SK-N-SH treated with all-trans-retinoic acid at 6 μM for 48 hours (cell line): ENCODE measurements at regions not wholly inside any gene's neighbourhood (a gene's known extent, or its start where the extent isn't known, plus 50 kb on each side); places are given as distances from the start of the nearest gene placed in this dataset.
"Not testable (repeated sequence)": the region's sequence is repeated elsewhere in the genome, so short reads cannot be mapped to it uniquely, and the experiment has no call there.

Experiments used
- ATAC-seq: fragments of 200-7000 bp; cut with Tn5 transposase; 3 replicates; pipeline ENCODE4 v1.9.1; 2020; ENCODE audit warnings: mild to moderate bottlenecking, moderate library complexity
- ARNTL ChIP-seq: fragments of 450-650 bp; formaldehyde crosslinking; IDR thresholded peaks from 2 replicates; pipeline ENCODE4 v1.5.0; 2020; ENCODE audit warnings: low read depth, mild to moderate bottlenecking, moderate library complexity, borderline replicate concordance
- BACH2 ChIP-seq: fragments of 250-450 bp; sonication (Bioruptor Pico); IDR thresholded peaks from 2 replicates; pipeline ENCODE4 v1.9.0; 2021; ENCODE audit warnings: mild to moderate bottlenecking, borderline replicate concordance
- CSDC2 ChIP-seq: fragments of 250-450 bp; sonication (Bioruptor Pico); IDR thresholded peaks from 2 replicates; pipeline ENCODE4 v1.5.0; 2020; ENCODE audit warnings: mild to moderate bottlenecking, moderate library complexity
- ESRRG ChIP-seq: fragments of 250-450 bp; sonication (Bioruptor Pico); IDR thresholded peaks from 2 replicates; pipeline ENCODE4 v1.6.1; 2021; ENCODE audit warnings: mild to moderate bottlenecking
- GLIS3 ChIP-seq: fragments of 250-450 bp; sonication (Bioruptor Pico); IDR thresholded peaks from 2 replicates; pipeline ENCODE4 v1.5.0; 2020; ENCODE audit warnings: mild to moderate bottlenecking, moderate library complexity
- ISL1 ChIP-seq: fragments of 250-450 bp; sonication (Bioruptor Pico); IDR thresholded peaks from 2 replicates; pipeline ENCODE4 v2.1.2; 2022; ENCODE audit warnings: mild to moderate bottlenecking, moderate library complexity
- OSR1 ChIP-seq: fragments of 250-450 bp; sonication (Bioruptor Pico); IDR thresholded peaks from 2 replicates; pipeline ENCODE4 v1.8.0; 2022; ENCODE audit warnings: moderate library complexity, mild to moderate bottlenecking, inconsistent platforms
- PPARA ChIP-seq: fragments of 250-450 bp; sonication (Bioruptor Pico); IDR thresholded peaks from 2 replicates; pipeline ENCODE4 v1.5.0; 2020; ENCODE audit warnings: mild to moderate bottlenecking, borderline replicate concordance
- RARB ChIP-seq: fragments of 250-450 bp; sonication (Bioruptor Pico); IDR thresholded peaks from 2 replicates; pipeline ENCODE4 v1.8.0; 2021; ENCODE audit warnings: mild to moderate bottlenecking, moderate library complexity
- SNAI2 ChIP-seq: fragments of 250-450 bp; sonication (Bioruptor Pico); IDR thresholded peaks from 2 replicates; pipeline ENCODE4 v1.5.0; 2020; ENCODE audit warnings: mild to moderate bottlenecking, moderate library complexity
- TCF4 ChIP-seq: fragments of 250-450 bp; sonication (Bioruptor Pico); IDR thresholded peaks from 2 replicates; pipeline ENCODE4 v1.8.0; 2021; ENCODE audit warnings: mild to moderate bottlenecking, moderate library complexity, borderline replicate concordance
- TOX ChIP-seq: fragments of 250-450 bp; sonication (Bioruptor Pico); IDR thresholded peaks from 2 replicates; pipeline ENCODE4 v1.8.0; 2021; ENCODE audit warnings: mild to moderate bottlenecking, moderate library complexity, borderline replicate concordance
- ZFP3 ChIP-seq: fragments of 250-450 bp; sonication (Bioruptor Pico); IDR thresholded peaks from 2 replicates; pipeline ENCODE4 v1.5.0; 2020; ENCODE audit warnings: mild to moderate bottlenecking, moderate library complexity
- ZFP30 ChIP-seq: fragments of 450-650 bp; formaldehyde crosslinking; IDR thresholded peaks from 2 replicates; pipeline ENCODE4 v1.5.0; 2022; ENCODE audit warnings: mild to moderate bottlenecking, moderate library complexity
- ZNF565 ChIP-seq: fragments of 450-650 bp; formaldehyde crosslinking; conservative IDR thresholded peaks from 2 replicates; pipeline ENCODE4 v1.5.0; 2020; ENCODE audit warnings: low read depth, mild to moderate bottlenecking, moderate library complexity
- ZNF8 ChIP-seq: fragments of 450-650 bp; formaldehyde crosslinking; IDR thresholded peaks from 2 replicates; pipeline ENCODE4 v1.5.0; 2020; ENCODE audit warnings: mild to moderate bottlenecking, moderate library complexity
- TF ChIP-seq, protein P1 (sequence below): fragments of 250-450 bp; sonication (Bioruptor Pico); IDR thresholded peaks from 2 replicates; pipeline ENCODE4 v1.8.0; 2021; ENCODE audit warnings: low read depth, mild to moderate bottlenecking, moderate library complexity, borderline replicate concordance
- TF ChIP-seq, protein P2 (sequence below): fragments of 250-450 bp; sonication (Bioruptor Pico); IDR thresholded peaks from 2 replicates; pipeline ENCODE4 v1.5.0; 2020; ENCODE audit warnings: mild to moderate bottlenecking, moderate library complexity
- TF ChIP-seq, protein P3 (sequence below): fragments of 250-450 bp; sonication (Bioruptor Pico); IDR thresholded peaks from 2 replicates; pipeline ENCODE4 v1.5.1; 2020; ENCODE audit warnings: low read depth, mild to moderate bottlenecking, moderate library complexity
- TF ChIP-seq, protein P4 (sequence below): fragments of 250-450 bp; sonication (Bioruptor Pico); IDR thresholded peaks from 2 replicates; pipeline ENCODE4 v1.8.0; 2020; ENCODE audit warnings: mild to moderate bottlenecking, moderate library complexity, borderline replicate concordance

DNA sequence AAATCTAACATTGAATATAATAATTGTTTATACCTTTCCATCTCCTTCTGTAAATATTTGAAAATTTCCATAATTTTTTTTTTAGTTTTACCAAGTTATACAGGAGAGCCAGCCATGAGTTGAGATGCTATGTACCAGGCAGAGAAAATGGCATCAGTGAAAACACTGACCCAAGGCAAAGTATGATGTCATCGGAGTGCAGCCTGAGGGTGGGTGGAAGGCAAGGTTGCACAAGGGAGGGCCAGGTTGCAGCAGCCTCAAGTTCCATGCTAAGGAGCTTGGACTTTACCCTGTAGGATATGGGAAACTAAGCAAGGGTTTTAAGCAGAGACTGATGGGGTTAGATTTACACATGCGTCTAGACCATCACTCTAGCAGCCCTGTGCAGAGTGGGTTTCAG lies 441.1 kb downstream of the BCAT1 start:
- no peak for TF ChIP-seq GLIS3 (CRISPR knock-in tag)
- no peak for TF ChIP-seq ESRRG (CRISPR knock-in tag)
- no peak for TF ChIP-seq TOX
- TF ChIP-seq TCF4 (CRISPR knock-in tag): no peak
- no peak for TF ChIP-seq ZFP30 (CRISPR knock-in tag)
- TF ChIP-seq, protein P1, sequence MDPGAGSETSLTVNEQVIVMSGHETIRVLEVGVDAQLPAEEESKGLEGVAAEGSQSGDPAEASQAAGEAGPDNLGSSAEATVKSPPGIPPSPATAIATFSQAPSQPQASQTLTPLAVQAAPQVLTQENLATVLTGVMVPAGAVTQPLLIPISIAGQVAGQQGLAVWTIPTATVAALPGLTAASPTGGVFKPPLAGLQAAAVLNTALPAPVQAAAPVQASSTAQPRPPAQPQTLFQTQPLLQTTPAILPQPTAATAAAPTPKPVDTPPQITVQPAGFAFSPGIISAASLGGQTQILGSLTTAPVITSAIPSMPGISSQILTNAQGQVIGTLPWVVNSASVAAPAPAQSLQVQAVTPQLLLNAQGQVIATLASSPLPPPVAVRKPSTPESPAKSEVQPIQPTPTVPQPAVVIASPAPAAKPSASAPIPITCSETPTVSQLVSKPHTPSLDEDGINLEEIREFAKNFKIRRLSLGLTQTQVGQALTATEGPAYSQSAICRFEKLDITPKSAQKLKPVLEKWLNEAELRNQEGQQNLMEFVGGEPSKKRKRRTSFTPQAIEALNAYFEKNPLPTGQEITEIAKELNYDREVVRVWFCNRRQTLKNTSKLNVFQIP (CRISPR knock-in tag): no peak
- no peak for TF ChIP-seq ZFP3 (CRISPR knock-in tag)
- TF ChIP-seq, protein P2, sequence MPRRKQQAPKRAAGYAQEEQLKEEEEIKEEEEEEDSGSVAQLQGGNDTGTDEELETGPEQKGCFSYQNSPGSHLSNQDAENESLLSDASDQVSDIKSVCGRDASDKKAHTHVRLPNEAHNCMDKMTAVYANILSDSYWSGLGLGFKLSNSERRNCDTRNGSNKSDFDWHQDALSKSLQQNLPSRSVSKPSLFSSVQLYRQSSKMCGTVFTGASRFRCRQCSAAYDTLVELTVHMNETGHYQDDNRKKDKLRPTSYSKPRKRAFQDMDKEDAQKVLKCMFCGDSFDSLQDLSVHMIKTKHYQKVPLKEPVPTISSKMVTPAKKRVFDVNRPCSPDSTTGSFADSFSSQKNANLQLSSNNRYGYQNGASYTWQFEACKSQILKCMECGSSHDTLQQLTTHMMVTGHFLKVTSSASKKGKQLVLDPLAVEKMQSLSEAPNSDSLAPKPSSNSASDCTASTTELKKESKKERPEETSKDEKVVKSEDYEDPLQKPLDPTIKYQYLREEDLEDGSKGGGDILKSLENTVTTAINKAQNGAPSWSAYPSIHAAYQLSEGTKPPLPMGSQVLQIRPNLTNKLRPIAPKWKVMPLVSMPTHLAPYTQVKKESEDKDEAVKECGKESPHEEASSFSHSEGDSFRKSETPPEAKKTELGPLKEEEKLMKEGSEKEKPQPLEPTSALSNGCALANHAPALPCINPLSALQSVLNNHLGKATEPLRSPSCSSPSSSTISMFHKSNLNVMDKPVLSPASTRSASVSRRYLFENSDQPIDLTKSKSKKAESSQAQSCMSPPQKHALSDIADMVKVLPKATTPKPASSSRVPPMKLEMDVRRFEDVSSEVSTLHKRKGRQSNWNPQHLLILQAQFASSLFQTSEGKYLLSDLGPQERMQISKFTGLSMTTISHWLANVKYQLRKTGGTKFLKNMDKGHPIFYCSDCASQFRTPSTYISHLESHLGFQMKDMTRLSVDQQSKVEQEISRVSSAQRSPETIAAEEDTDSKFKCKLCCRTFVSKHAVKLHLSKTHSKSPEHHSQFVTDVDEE (CRISPR knock-in tag): no peak
- no peak for TF ChIP-seq SNAI2 (CRISPR knock-in tag)
- no peak for TF ChIP-seq OSR1 (CRISPR knock-in tag)
- no peak for TF ChIP-seq ZNF8 (CRISPR knock-in tag)
- TF ChIP-seq ISL1: no peak
- no peak for TF ChIP-seq PPARA
- TF ChIP-seq, protein P3, sequence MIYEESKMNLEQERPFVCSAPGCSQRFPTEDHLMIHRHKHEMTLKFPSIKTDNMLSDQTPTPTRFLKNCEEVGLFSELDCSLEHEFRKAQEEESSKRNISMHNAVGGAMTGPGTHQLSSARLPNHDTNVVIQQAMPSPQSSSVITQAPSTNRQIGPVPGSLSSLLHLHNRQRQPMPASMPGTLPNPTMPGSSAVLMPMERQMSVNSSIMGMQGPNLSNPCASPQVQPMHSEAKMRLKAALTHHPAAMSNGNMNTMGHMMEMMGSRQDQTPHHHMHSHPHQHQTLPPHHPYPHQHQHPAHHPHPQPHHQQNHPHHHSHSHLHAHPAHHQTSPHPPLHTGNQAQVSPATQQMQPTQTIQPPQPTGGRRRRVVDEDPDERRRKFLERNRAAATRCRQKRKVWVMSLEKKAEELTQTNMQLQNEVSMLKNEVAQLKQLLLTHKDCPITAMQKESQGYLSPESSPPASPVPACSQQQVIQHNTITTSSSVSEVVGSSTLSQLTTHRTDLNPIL (CRISPR knock-in tag): no peak
- TF ChIP-seq BACH2: no peak
- no peak for TF ChIP-seq CSDC2
- TF ChIP-seq ARNTL: no peak
- no peak for TF ChIP-seq RARB (CRISPR knock-in tag)
- TF ChIP-seq, all 23 proteins: peak for 0
- ATAC-seq: no peak

DNA sequence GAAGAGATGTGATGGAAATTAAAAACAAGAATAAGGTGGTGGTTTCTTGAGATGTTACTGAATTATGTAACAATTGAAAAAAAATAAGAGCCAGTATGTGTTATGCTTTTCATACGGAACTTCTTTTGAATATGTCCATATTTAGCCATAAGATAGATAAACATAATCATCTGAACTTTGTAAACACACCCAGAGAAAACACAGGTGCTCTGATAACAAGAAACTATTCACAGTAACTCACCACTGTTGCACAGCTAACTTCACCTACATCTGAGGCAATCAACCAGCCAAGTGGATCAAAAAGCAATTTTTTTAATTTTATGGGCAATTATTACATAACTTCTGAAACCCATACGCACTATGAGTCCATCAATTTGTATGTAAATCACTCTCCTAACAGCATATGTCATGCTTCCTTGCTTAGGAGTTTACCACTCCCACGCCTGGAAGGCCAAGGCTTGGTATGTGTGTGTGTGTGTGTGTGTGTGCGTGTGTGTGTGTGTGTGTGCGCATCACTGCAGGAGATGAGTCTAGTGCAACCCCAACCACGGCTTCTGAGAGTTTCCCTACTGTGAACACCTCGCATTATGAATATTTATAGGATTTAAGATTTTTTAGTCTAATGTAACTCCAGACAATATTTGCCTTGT lies 443.4 kb downstream of the BCAT1 start:
- TF ChIP-seq BACH2: no peak
- no peak for TF ChIP-seq ESRRG (CRISPR knock-in tag)
- no peak for TF ChIP-seq GLIS3 (CRISPR knock-in tag)
- no peak for TF ChIP-seq OSR1 (CRISPR knock-in tag)
- TF ChIP-seq ARNTL: no peak
- no peak for TF ChIP-seq ZNF565 (CRISPR knock-in tag)
- no peak for TF ChIP-seq CSDC2
- TF ChIP-seq ZNF8 (CRISPR knock-in tag): no peak
- TF ChIP-seq TCF4 (CRISPR knock-in tag): no peak
- TF ChIP-seq TOX: no peak
- TF ChIP-seq SNAI2 (CRISPR knock-in tag): no peak
- TF ChIP-seq, protein P2 (CRISPR knock-in tag): no peak
- no peak for TF ChIP-seq ISL1
- TF ChIP-seq PPARA: no peak
- TF ChIP-seq, all 23 proteins: peak for 0
- ATAC-seq: no peak

DNA sequence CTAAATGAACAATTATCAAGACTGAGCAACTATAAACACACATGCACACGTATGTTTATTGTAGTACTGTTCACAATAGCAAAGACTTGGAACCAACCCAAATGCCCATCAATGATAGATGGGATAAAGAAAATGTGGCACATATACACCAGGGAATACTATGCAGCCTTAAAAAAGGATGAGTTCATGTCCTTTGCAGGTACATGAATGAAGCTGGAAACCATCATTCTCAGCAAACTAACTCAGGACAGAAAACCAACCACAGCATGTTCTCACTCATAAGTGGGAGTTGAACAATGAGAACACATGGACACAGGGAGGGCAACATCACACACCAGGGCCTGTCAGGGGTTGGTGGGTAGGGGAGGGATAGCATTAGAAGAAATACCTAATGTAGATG lies 445.4 kb downstream of the BCAT1 start:
- ATAC-seq: not testable (repeated sequence)

DNA sequence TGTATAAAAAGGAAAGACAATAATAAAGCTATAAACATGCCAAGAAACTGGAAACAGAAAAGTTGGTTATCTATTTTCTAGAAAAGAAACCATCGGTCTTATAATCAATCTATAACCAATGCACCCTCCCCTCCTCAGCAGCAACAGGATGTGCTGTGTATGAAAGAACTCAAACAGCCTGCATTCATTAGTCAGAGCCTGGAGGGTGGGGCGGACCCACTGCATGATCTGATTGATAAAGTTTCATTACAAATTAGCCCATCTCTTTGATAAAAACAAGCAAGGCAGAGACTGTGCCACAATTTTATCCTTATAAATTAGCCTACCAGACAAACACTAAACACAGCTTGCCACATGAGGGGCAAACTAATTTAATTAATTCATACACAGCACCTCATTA lies 448.1 kb downstream of the BCAT1 start:
- ATAC-seq: peak; percentile 54
- TF ChIP-seq, protein P4, sequence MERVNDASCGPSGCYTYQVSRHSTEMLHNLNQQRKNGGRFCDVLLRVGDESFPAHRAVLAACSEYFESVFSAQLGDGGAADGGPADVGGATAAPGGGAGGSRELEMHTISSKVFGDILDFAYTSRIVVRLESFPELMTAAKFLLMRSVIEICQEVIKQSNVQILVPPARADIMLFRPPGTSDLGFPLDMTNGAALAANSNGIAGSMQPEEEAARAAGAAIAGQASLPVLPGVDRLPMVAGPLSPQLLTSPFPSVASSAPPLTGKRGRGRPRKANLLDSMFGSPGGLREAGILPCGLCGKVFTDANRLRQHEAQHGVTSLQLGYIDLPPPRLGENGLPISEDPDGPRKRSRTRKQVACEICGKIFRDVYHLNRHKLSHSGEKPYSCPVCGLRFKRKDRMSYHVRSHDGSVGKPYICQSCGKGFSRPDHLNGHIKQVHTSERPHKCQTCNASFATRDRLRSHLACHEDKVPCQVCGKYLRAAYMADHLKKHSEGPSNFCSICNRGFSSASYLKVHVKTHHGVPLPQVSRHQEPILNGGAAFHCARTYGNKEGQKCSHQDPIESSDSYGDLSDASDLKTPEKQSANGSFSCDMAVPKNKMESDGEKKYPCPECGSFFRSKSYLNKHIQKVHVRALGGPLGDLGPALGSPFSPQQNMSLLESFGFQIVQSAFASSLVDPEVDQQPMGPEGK: 0 out of 2 replicates have a peak, but pooled peaks have one; percentile 30
- TF ChIP-seq ESRRG (CRISPR knock-in tag): no peak
- TF ChIP-seq ZFP3 (CRISPR knock-in tag): no peak
